Neural crest cell (in vitro differentiated cells): ENCODE measurements at regions not wholly inside any gene's neighbourhood (a gene's known extent, or its start where the extent isn't known, plus 50 kb on each side); places are given as distances from the start of the nearest gene placed in this dataset.

Experiments
- DNase-seq: peaks from one replicate; pipeline ENCODE4 v3.0.0; 2021; ENCODE audit warnings: low read depth, mixed read lengths, low spot score
- H3K27ac Mint-ChIP-seq: one replicate; pipeline ENCODE4 v1.8.0; 2021; ENCODE audit warnings: mild to moderate bottlenecking, mixed read lengths; ENCODE audit not compliant: unreplicated experiment
- H3K27me3 Mint-ChIP-seq: 2 replicates; pipeline ENCODE4 v1.8.0; 2021; ENCODE audit warnings: low read depth, mild to moderate bottlenecking, mixed read lengths
- H3K36me3 Mint-ChIP-seq: 2 replicates; pipeline ENCODE4 v1.8.0; 2021; ENCODE audit warnings: low read depth, mild to moderate bottlenecking, mixed read lengths
- H3K4me1 Mint-ChIP-seq: 2 replicates; pipeline ENCODE4 v1.8.0; 2021; ENCODE audit warnings: mixed read lengths
- H3K4me3 Mint-ChIP-seq: one replicate; pipeline ENCODE4 v1.8.0; 2021; ENCODE audit warnings: mild to moderate bottlenecking, mixed read lengths
- H3K9me3 Mint-ChIP-seq: 2 replicates; pipeline ENCODE4 v1.8.0; 2021; ENCODE audit warnings: mixed read lengths
- TF ChIP-seq, protein P1 (sequence below): fragments of 200-600 bp; sonication (generic); conservative IDR thresholded peaks from 2 replicates; pipeline ENCODE4 v1.5.0; 2021; ENCODE audit warnings: antibody characterized with exemption, mild to moderate bottlenecking

DNA sequence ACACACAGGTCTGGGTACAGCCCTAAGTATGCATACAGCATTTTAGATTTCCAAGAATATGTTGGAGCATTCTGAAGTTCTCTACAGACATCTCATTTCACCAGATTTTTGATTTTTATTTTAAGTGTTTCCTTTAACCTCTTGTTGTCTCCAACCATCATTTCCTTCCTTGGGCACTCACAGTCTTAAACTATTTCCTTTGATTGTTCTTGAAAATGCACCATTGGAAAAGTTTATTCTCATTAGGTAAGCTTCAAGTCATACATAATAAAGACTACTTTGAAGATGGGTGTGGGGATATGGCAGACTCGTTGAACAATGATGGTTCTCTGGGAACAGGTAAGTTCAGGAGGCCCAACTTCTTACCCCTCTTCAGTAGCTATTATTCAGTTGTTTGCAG lies 1174.6 kb downstream of the CDH12 start:
- no peaks in the 10 kb centered on the region for H3K9me3 Mint-ChIP-seq
- no peak overlapping the region for H3K4me3 Mint-ChIP-seq
- TF ChIP-seq, protein P1, sequence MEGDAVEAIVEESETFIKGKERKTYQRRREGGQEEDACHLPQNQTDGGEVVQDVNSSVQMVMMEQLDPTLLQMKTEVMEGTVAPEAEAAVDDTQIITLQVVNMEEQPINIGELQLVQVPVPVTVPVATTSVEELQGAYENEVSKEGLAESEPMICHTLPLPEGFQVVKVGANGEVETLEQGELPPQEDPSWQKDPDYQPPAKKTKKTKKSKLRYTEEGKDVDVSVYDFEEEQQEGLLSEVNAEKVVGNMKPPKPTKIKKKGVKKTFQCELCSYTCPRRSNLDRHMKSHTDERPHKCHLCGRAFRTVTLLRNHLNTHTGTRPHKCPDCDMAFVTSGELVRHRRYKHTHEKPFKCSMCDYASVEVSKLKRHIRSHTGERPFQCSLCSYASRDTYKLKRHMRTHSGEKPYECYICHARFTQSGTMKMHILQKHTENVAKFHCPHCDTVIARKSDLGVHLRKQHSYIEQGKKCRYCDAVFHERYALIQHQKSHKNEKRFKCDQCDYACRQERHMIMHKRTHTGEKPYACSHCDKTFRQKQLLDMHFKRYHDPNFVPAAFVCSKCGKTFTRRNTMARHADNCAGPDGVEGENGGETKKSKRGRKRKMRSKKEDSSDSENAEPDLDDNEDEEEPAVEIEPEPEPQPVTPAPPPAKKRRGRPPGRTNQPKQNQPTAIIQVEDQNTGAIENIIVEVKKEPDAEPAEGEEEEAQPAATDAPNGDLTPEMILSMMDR, result no peak
- no peaks in the 10 kb centered on the region for H3K4me1 Mint-ChIP-seq
- H3K27me3 Mint-ChIP-seq, result no peaks in the 10 kb centered on the region
- no peaks in the 10 kb centered on the region for H3K36me3 Mint-ChIP-seq
- DNase-seq, result no peak
- no peak overlapping the region for H3K27ac Mint-ChIP-seq

DNA sequence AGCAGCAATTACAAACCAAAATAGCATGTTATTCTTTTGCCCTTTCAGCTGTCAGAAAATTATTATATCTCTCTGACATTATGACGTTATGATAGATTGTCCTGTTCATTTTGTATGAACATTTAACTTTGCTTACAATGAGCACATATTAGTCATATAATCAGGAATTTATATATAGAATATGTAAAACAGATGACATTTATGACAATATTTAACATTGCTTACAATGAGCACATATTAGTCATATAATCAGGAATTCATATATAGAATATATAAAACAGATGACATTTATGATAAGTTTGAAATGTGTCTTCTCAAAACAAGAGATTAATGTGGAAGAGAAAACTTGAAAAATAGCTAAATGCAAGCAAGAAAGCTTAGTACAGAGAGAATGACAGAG lies 1180.2 kb downstream of the CDH12 start:
- TF ChIP-seq, protein P1, result no peak

DNA sequence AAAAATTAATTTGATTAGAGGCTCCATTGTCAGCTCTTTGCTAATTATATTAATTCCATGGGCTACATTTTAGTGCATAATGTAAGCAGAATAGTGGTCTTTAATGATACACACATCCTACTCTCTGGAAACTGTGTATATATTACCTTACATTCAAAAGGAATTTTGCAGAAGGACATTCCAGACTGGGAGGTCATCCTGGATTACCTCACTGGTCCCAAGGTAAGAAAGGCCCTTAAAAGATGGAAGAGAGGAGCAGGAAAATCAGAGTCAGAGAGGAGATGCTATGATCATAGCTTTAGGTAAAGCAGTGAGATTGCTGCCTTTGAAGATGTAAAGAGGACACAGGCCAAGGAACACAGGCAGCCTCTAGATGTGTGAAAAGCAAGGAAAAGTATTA lies 1180.8 kb downstream of the CDH12 start:
- DNase-seq, result no peak
- Mint-ChIP-seq H3K4me3 (no peak overlapping the region), H3K4me1 (no peaks in the 10 kb centered on the region), H3K36me3 (no peaks in the 10 kb centered on the region), H3K27me3 (no peaks in the 10 kb centered on the region), H3K27ac (no peak overlapping the region), H3K9me3 (no peaks in the 10 kb centered on the region)
- TF ChIP-seq, protein P1, result no peak

More for the DNA sequence above, 1180.2 kb downstream of the CDH12 start:
- no peak for DNase-seq
- no peaks in the 10 kb centered on the region for H3K4me1 Mint-ChIP-seq
- H3K36me3 Mint-ChIP-seq, result no peaks in the 10 kb centered on the region
- no peak overlapping the region for H3K27ac Mint-ChIP-seq
- H3K9me3 Mint-ChIP-seq, result no peaks in the 10 kb centered on the region
- no peaks in the 10 kb centered on the region for H3K27me3 Mint-ChIP-seq
- no peak overlapping the region for H3K4me3 Mint-ChIP-seq

DNA sequence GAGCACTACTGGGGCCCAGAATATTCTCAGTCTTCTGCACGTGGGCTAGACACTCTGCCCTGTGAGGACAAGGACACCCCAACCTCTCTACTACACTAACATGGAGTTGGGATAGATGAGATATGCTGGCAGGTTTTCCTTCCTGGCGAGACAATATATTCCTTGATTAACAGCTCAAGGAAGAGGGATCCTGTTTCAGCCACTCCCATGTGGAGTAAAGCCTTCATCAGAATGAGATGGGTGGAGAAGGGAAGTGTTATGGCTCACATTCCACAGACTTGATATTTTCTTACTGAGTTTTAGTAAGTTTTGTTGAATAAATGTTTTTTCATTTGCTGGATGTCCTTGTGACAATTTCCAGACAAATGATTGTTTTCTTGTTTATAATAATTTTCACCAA lies 1187.6 kb downstream of the CDH12 start:
- Mint-ChIP-seq H3K4me3 (no peak overlapping the region), H3K27ac (no peak overlapping the region), H3K36me3 (peaks cover 6% of the 10 kb centered on the region), H3K4me1 (no peaks in the 10 kb centered on the region), H3K9me3 (peaks cover 16% of the 10 kb centered on the region), H3K27me3 (no peaks in the 10 kb centered on the region)
- TF ChIP-seq, protein P1, result no peak
- DNase-seq, result no peak

DNA sequence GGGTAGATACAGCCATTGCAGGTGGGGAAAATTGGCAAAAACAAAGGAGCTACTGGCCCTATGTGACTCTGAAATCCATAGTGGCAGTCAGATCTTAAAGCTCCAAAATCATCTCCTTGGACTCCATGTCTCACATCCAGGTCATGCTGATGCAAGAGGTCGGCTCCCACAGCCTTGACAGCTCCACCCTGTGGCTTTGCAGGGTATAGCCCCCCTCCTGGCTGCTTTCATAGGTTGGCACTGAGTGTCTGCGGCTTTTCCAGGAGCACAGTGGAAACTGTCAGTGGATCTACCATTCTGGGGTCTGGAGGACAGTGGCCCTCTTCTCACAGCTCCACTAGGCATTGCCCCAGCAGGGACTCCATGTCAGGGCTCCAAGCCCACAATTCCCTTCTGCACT lies 1190.1 kb downstream of the CDH12 start:
- Mint-ChIP-seq H3K27me3 (no peaks in the 10 kb centered on the region), H3K36me3 (peaks cover 6% of the 10 kb centered on the region), H3K9me3 (peaks cover 16% of the 10 kb centered on the region), H3K27ac (no peak overlapping the region), H3K4me3 (no peak overlapping the region), H3K4me1 (no peaks in the 10 kb centered on the region)
- DNase-seq, result no peak
- TF ChIP-seq, protein P1, result no peak

DNA sequence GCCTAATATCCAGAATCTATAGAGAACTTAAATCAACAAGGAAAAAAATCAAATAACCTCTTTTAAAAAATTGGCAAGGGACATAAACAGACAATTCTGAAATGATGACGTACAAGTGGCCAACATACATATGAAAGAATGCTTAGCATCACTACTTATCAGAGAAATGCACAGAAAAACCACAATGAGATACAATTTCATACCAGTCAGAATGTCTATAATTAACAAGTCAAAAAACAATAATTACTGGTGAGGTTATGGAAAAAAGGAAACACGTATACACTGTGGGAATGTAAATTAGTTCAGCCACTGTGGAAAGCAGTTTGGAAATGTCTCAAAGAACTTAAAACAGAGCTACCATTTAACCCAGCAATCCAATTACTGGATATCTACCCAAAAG lies 1192.0 kb downstream of the CDH12 start:
- no peak overlapping the region for H3K27ac Mint-ChIP-seq
- peaks cover 6% of the 10 kb centered on the region for H3K36me3 Mint-ChIP-seq
- TF ChIP-seq, protein P1, result no peak
- H3K4me1 Mint-ChIP-seq, result no peaks in the 10 kb centered on the region
- no peak overlapping the region for H3K4me3 Mint-ChIP-seq
- no peaks in the 10 kb centered on the region for H3K27me3 Mint-ChIP-seq
- H3K9me3 Mint-ChIP-seq, result peaks cover 16% of the 10 kb centered on the region
- no peak for DNase-seq
